HG02610 (cell line): ENCODE measurements at regions not wholly inside any gene's neighbourhood (a gene's known extent, or its start where the extent isn't known, plus 50 kb on each side); places are given as distances from the start of the nearest gene placed in this dataset.
A peak's percentile ranks its signal among the peaks of the same experiment; 100 is the strongest.
"Not testable (repeated sequence)": the region's sequence is repeated elsewhere in the genome, so short reads cannot be mapped to it uniquely, and the experiment has no call there.

Source experiments
- ATAC-seq: cut with Tn5 transposase; IDR thresholded peaks from one replicate; pipeline ENCODE4 v1.9.1; 2021; ENCODE audit warnings: mild to moderate bottlenecking, moderate library complexity; ENCODE audit not compliant: unreplicated experiment

- ATAC-seq: peak; percentile 98
Measured at GRCh38 chr13:38415233-38415632, 65.6 kb downstream of the UFM1 start.

- ATAC-seq: no peak
Measured at GRCh38 chr13:38417241-38417640, 67.6 kb downstream of the UFM1 start.

GRCh38 chr13:38417727-38418126 is 68.1 kb downstream of the UFM1 start:
- ATAC-seq: peak; percentile 23

DNA sequence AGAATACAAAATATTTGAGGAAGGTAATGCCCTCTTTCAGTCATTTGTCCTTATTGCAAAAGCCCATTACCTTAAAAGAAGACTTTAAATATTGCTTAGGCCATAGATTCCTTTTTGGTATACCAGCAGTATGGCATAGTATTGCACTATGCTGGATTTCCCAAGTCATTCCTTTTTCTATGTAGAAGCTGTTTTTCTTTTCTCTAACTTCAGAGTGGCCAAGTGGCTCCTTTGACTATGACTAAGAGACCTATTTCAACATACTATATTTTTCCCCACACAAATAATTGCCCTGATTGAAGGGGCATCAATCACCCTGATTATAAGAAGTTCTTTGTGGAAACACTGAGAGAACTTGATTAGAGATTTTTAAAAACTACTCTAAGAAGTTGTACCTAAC is 68.6 kb downstream of the UFM1 start:
- ATAC-seq: no peak

DNA sequence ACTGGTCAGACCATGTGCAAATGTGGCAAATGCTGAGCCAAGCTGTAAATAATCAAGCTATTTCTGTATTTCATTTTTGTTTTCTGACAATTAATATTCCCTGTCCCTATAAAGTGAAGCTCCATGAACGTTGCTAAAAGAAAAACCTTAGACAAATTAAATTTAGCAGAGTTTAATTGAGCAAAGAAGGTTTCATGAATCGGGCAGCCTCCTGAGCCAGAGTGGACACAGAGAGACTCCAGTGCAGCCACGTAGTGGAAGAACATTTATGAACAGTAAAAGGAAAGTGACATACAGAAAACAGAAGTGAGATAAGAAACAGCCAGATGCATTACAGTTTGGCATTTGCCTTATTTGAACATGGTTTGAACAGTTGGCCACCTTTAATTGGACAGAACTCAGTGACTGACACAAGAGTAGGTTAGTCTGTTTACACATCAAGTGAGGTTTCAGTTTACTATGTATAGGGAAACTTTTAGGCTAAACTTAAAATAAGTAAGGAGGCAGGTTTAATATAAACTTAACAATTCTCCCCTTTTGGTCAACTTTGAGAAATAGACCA is 69.7 kb downstream of the UFM1 start:
- no peak for ATAC-seq

DNA sequence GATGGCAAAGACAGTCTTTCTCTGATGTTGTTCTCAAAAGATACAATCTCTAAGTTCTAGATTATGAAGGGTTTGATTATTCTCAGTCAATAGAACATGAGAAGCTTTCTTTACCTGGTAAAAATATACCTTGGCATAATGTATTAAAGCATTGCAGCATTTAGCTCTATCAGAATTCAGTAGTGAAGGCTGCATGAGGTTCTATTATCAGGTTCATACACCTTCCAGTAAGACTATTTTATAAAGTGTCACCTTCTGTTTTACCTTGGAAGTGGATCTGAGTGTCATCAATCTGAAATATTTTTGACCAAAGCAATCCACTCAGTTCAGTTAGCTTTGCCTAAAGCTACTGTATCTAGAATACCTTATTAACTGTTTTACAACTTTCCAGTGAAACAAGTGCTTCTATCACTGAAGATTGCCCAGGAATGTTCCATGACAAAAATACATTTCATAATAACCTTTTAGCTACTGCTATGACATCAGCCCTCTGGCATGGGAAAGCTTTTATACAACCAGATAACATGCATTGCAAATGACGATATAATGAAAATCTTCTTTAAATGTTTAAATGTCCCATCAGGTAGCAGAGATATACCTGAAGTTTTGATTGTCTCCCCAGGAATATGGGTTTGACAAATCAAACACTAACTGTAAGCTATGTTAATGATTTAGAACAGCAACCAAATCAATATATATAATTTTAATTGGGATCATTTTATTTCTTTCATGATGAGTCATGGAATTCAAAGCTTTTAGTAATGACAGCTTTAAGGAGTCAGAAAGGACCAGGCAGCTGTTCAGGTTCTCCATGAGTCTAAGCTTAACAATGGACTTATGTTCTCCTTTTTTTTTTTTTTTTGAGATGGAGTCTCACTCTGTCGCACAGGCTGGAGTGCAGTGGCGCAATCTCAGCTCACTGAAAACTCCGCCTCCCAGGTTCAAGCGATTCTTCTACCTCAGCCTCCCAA is 72.2 kb downstream of the UFM1 start:
- no peak for ATAC-seq

DNA sequence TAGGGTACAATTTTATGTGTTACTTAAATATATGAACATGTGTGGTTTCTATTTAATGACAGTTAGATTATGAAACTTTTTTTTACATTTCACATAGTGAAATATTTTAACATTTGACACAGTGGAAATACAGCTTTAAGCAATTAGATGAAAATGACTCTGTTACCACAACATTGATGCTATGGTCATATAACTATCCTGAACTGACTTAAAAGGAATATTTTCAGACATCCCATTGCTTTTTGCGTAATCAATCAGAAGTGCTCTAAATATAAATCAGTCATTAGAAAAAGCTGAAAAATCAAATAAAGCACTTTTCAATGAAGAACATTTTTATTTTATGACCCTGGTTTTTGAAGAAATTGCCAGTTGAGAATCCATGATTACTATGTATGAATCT is 80.3 kb downstream of the UFM1 start:
- no peak for ATAC-seq

- no peak for ATAC-seq
Measured at GRCh38 chr13:38430796-38431195, 81.1 kb downstream of the UFM1 start.

- ATAC-seq: no peak
Measured at GRCh38 chr13:38440666-38441065, 91.0 kb downstream of the UFM1 start.

DNA sequence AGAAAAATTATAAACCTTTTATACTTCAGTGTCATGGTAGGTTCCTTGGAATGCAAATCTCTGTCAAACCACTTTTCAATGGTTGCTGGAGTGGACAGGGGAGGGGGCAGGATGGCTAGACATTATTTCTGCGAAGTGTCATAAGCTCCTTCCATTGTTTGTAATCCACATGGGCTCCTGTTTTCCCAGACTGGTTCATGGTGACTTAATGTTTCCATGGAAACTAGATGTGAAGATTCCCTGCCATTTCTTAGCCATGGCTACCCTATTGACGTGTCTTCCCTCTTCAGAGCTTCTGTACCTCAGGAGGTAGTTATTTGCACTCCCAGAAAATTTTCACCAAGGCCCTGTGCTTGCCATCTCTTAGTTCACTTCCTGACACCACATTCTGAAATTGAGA is 95.3 kb downstream of the UFM1 start:
- ATAC-seq: no peak

GRCh38 chr13:38452656-38453055 is 103.0 kb downstream of the UFM1 start:
- ATAC-seq: no peak

- no peak for ATAC-seq
Measured at GRCh38 chr13:38462605-38463004, 113.0 kb downstream of the UFM1 start.

- ATAC-seq: no peak
Measured at GRCh38 chr13:38463048-38463447, 113.4 kb downstream of the UFM1 start.

DNA sequence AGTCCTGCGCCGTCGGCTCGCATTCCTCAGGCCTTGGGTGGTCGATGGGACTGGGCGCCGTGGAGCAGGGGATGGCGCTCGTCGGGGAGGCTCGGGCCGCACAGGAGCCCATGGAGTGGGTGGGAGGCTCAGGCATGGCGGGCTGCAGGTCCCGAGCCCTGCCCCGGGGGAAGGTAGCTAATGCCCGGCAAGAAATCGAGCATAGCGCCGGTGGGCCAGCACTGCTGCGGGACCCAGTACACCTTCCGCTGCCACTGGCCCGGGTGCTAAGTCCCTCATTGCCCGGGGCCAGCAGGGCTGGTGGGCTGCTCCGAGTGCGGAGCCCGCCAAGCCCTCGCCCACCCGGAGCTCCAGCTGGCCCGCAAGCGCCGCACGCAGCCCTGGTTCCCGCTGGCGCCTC is 122.8 kb downstream of the UFM1 start:
- not testable (repeated sequence) for ATAC-seq

- no peak for ATAC-seq
Measured at GRCh38 chr13:38473305-38473704, 123.7 kb downstream of the UFM1 start.

DNA sequence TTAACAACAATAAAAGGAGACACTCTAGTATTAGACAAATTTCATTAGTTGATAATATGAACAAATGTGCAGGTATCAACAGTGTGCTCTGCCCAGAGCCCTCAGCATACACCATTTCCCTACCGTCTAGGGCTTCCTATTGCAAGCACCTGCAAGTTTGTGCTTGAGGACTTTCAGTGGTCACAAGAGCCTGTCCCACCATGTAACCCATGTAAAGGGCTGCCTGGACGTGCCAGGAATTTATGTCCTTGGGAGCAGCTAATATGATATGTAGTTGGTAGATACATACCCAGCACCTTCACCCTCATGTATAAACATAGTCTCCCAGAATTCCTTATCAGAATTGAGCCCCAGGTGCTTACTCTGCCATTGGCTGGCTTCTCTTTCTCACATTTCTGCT is 128.0 kb downstream of the UFM1 start:
- no peak for ATAC-seq

GRCh38 chr13:38483623-38484022 is 134.0 kb downstream of the UFM1 start:
- no peak for ATAC-seq

GRCh38 chr13:38490657-38491056 is 141.0 kb downstream of the UFM1 start:
- ATAC-seq: no peak

DNA sequence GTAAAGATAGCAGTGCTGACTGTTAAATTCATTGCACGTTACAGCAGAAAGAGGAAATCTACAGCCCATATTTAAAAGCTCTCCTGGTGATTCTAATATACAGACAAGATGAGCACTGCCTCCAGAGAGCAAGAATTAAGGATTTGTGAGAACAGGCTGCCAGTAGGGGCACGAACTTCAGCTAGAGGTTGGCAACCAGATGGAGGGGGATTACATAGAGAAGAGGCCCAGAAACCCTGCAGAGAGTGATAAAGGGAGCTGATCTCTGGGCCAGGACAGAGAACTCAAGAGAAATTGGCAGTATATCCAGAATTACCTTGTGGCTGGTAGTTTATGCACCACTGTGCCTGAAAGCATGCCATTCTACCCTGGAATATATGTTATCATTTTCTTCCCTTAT is 144.8 kb downstream of the UFM1 start:
- ATAC-seq: no peak

DNA sequence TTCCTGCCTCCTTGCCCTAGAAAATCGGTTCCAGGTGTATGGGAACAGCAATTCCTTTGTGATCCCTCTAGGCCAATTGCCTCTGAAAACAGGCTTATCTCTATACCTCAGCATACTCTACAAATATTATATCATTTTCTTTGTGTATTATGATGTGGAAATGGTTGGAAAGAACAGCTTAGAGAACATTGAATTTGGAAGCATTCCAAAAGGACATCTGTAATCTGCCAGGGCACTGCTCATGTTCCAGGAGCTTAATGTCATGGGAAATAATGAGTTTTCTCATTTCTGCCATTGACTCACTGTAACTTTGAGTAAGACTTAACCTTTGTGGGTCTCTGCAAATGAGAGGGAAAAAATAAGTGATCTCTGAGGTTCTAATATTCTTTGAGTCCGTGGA is 147.3 kb downstream of the UFM1 start:
- no peak for ATAC-seq

DNA sequence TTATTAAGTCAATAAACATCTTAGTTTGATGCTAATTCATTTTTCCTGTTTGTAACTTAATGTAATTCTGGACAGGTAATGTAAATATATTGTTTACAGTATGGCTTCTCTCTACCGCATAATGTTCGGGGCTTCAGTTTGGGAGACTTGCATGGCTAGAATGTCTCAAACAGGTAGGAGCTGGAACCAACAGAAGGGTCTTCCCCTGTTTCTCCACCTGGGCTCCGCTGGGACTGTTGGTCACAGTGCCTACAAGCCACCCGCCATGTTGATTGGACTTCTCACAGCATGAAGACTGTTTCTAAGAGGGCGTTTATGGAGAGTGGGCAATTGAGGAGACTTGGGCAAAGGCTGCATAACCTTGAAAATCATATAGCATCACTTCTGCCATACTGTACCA is 148.6 kb downstream of the UFM1 start:
- no peak for ATAC-seq

DNA sequence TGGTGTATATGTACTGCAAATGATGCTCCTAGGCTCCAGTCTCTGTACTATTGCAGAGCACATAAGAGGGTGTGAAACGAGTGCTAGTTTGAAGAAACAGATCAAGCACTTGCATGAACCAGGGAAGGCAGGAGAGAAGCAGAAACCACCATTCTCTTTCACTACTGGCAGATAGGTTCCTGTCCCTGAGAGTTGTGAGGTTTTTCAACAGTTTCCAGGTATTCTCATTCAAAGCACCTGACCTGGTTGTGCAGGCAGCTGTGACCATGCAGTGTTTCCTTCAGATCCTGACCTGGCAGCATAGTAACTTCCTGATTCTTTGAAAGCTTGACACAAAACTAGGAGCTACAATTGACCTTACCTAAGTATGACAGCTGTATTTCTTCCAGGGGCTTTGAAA is 164.9 kb downstream of the UFM1 start:
- no peak for ATAC-seq
